DND-41 (cell line): ENCODE measurements at regions not wholly inside any gene's neighbourhood (a gene's known extent, or its start where the extent isn't known, plus 50 kb on each side); places are given as distances from the start of the nearest gene placed in this dataset.

ENCODE experiments used
- ATAC-seq: fragments of 200-7000 bp; cut with Tn5 transposase; 3 replicates; pipeline ENCODE4 v1.9.1; 2021; ENCODE audit warnings: low read depth; ENCODE audit not compliant: insufficient read depth
- DNase-seq: peaks from one replicate; pipeline ENCODE4 v3.0.0-alpha.2; 2020
- H2AFZ ChIP-seq: 2 replicates; pipeline ENCODE4 v1.6.0; 2012; ENCODE audit warnings: low read depth, low read length
- H3K27ac ChIP-seq: 2 replicates; pipeline ENCODE4 v1.5.1; 2012; ENCODE audit warnings: low read length, inconsistent platforms
- H3K27me3 ChIP-seq: fragments of 200-600 bp; sonication (generic); 2 replicates; pipeline ENCODE4 v1.6.0; 2012; ENCODE audit warnings: low read length, mild to moderate bottlenecking, inconsistent platforms; ENCODE audit not compliant: insufficient read depth, poor library complexity
- H3K36me3 ChIP-seq: 2 replicates; pipeline ENCODE4 v1.5.1; 2012; ENCODE audit warnings: low read length, inconsistent platforms; ENCODE audit not compliant: insufficient read depth
- H3K4me1 ChIP-seq: 2 replicates; pipeline ENCODE4 v1.5.1; 2012; ENCODE audit warnings: mild to moderate bottlenecking, low read length; ENCODE audit not compliant: insufficient read depth
- H3K4me2 ChIP-seq: 2 replicates; pipeline ENCODE4 v1.6.0; 2012; ENCODE audit warnings: mild to moderate bottlenecking, moderate library complexity, low read length, inconsistent platforms; ENCODE audit not compliant: insufficient read depth
- H3K4me3 ChIP-seq, 2 experiments: fragments of 200-600 bp in 1 of 2; shearing (Covaris generic) in 1 of 2; 2 replicates each; pipeline ENCODE4 v1.5.1; 2012 to 2016; ENCODE audit warnings: inconsistent platforms in 2 of 2, low read length in 2 of 2, mild to moderate bottlenecking in 2 of 2, low read depth in 1 of 2, moderate library complexity in 1 of 2
- H3K79me2 ChIP-seq: 2 replicates; pipeline ENCODE4 v1.6.0; 2012; ENCODE audit warnings: low read length, inconsistent platforms; ENCODE audit not compliant: insufficient read depth
- H3K9ac ChIP-seq: 2 replicates; pipeline ENCODE4 v1.6.0; 2012; ENCODE audit warnings: low read depth, mild to moderate bottlenecking, inconsistent platforms, low read length, moderate library complexity
- H3K9me3 ChIP-seq: 2 replicates; pipeline ENCODE4 v1.5.1; 2012; ENCODE audit warnings: low read length, moderate library complexity, mild to moderate bottlenecking, inconsistent platforms; ENCODE audit not compliant: insufficient read depth, severe bottlenecking
- H4K20me1 ChIP-seq: 2 replicates; pipeline ENCODE4 v1.6.0; 2012; ENCODE audit warnings: low read length; ENCODE audit not compliant: insufficient read depth
- EZH2 ChIP-seq: IDR thresholded peaks from 3 replicates; pipeline ENCODE4 v1.6.1; 2012; ENCODE audit warnings: borderline replicate concordance, low read depth, mild to moderate bottlenecking, moderate library complexity, low read length, inconsistent platforms; ENCODE audit not compliant: severe bottlenecking
- TF ChIP-seq, protein P1 (sequence below): IDR thresholded peaks from 2 replicates; pipeline ENCODE4 v1.5.1; 2012; ENCODE audit warnings: borderline replicate concordance, low read length, moderate library complexity, mild to moderate bottlenecking; ENCODE audit not compliant: poor library complexity, severe bottlenecking; ENCODE audit errors: extremely low read depth

DNA sequence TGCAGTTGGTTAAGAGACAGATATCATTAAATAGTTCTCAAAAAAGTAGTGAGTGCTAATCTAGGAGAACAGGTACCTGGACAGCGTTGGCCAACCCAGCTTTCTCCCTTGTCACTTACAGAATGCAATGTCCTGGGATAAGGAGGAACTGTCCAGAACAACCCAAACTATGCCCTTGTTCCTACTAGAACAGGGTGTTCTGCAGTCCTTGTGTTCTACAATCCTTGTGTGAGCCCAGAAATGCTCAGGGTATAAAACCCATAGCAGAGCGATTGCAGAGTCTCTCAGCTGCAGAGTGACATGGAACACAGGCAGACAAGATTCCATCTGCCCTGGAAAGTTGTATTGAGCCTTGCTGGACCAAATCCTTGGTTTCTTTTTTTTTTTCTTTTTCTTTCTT is 83.5 kb upstream of the VANGL1 start:
- no peaks in the 10 kb centered on the region for H4K20me1 ChIP-seq
- no peak overlapping the region for H3K4me3 ChIP-seq
- ATAC-seq, result no peak
- no peak overlapping the region for H3K27ac ChIP-seq
- H3K9ac ChIP-seq, result no peak overlapping the region
- peaks cover 4% of the 10 kb centered on the region for H3K27me3 ChIP-seq
- H2AFZ ChIP-seq, result no peak overlapping the region
- TF ChIP-seq, protein P1, sequence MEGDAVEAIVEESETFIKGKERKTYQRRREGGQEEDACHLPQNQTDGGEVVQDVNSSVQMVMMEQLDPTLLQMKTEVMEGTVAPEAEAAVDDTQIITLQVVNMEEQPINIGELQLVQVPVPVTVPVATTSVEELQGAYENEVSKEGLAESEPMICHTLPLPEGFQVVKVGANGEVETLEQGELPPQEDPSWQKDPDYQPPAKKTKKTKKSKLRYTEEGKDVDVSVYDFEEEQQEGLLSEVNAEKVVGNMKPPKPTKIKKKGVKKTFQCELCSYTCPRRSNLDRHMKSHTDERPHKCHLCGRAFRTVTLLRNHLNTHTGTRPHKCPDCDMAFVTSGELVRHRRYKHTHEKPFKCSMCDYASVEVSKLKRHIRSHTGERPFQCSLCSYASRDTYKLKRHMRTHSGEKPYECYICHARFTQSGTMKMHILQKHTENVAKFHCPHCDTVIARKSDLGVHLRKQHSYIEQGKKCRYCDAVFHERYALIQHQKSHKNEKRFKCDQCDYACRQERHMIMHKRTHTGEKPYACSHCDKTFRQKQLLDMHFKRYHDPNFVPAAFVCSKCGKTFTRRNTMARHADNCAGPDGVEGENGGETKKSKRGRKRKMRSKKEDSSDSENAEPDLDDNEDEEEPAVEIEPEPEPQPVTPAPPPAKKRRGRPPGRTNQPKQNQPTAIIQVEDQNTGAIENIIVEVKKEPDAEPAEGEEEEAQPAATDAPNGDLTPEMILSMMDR, result no peak
- no peak for TF ChIP-seq EZH2
- no peaks in the 10 kb centered on the region for H3K4me1 ChIP-seq
- H3K4me2 ChIP-seq, result no peak overlapping the region
- no peaks in the 10 kb centered on the region for H3K79me2 ChIP-seq
- H3K9me3 ChIP-seq, result no peaks in the 10 kb centered on the region
- no peaks in the 10 kb centered on the region for H3K36me3 ChIP-seq
- DNase-seq, result no peak

DNA sequence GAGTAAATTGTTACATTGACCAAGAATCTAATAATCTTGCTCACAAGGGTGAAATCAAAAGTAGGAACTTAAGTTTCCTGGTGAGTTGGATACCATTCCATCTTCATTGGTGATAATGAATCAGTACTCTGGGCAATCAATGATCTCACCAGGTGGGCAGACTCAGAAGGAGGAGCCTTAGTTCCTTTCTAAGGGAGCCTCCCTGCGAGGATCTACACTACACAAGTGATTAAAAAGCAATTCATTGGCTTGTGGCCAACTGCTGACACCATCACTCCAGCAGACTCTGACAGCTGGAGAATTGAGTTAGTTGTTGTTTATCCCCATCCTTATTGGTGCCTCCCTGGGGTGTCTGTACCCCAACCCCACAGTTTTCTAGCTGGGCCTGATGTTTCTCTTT is 84.1 kb upstream of the VANGL1 start:
- H2AFZ ChIP-seq, result no peak overlapping the region
- no peak overlapping the region for H3K4me2 ChIP-seq
- H3K4me3 ChIP-seq, result no peak overlapping the region
- H3K9ac ChIP-seq, result no peak overlapping the region
- H3K79me2 ChIP-seq, result no peaks in the 10 kb centered on the region
- no peaks in the 10 kb centered on the region for H3K9me3 ChIP-seq
- ATAC-seq, result no peak
- H3K27ac ChIP-seq, result no peak overlapping the region
- no peaks in the 10 kb centered on the region for H3K4me1 ChIP-seq
- no peak for DNase-seq
- no peaks in the 10 kb centered on the region for H3K36me3 ChIP-seq
- TF ChIP-seq EZH2, result no peak
- TF ChIP-seq, protein P1, result no peak
- H3K27me3 ChIP-seq, result peaks cover 6% of the 10 kb centered on the region
- no peaks in the 10 kb centered on the region for H4K20me1 ChIP-seq

DNA sequence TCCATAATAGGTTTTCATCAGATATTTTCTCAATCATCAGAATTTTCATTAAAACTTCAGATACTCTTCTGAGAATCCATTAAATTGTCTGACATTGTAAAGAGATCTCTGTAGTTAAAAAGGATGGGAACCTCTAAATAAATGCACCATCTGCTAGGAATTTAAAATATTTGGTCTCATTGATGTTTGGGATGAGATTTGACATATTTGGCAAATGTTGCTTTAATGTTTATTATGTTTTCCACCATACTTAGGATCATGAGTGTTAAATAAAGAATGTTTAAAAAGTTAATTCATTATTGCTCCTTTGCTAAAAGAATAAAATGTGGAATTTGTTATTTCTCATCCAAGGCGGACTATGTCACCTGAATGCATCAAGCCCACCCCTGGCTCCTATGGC is 85.5 kb upstream of the VANGL1 start:
- Histone ChIP-seq H3K4me1 (no peaks in the 10 kb centered on the region), H4K20me1 (no peaks in the 10 kb centered on the region), H3K4me2 (no peak overlapping the region), H3K36me3 (no peaks in the 10 kb centered on the region), H3K27ac (no peak overlapping the region), H2AFZ (no peak overlapping the region), H3K9ac (no peak overlapping the region), H3K9me3 (no peaks in the 10 kb centered on the region), H3K79me2 (no peaks in the 10 kb centered on the region), H3K27me3 (peaks cover 13% of the 10 kb centered on the region), H3K4me3 (no peak overlapping the region)
- TF ChIP-seq, protein P1, result no peak
- TF ChIP-seq EZH2, result no peak
- no peak for DNase-seq
- ATAC-seq, result no peak

DNA sequence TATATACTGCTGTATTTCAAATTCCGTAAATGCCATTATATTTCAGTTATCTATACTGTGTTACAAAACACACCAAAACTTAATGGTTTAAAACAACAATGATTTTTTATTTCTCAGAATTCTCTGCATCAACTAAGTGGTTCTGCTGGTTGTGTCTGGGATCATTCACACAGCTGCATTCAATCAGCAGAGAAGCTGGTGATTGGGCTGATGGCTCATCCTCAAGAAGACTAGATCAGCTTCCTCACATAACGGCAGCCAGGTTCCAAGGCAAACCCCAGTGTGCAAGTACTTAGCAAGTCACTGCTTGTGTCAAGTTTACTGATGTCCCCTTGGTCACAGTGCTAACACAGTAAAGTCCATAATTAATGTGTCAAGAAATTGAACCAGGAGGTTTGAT is 86.3 kb upstream of the VANGL1 start:
- H3K27me3 ChIP-seq, result peaks cover 17% of the 10 kb centered on the region
- H3K36me3 ChIP-seq, result no peaks in the 10 kb centered on the region
- H3K9ac ChIP-seq, result no peak overlapping the region
- no peak for ATAC-seq
- no peaks in the 10 kb centered on the region for H3K4me1 ChIP-seq
- no peak overlapping the region for H2AFZ ChIP-seq
- TF ChIP-seq, protein P1, result no peak
- no peak for TF ChIP-seq EZH2
- no peak overlapping the region for H3K4me2 ChIP-seq
- H3K27ac ChIP-seq, result no peak overlapping the region
- no peaks in the 10 kb centered on the region for H3K79me2 ChIP-seq
- no peaks in the 10 kb centered on the region for H4K20me1 ChIP-seq
- no peaks in the 10 kb centered on the region for H3K9me3 ChIP-seq
- no peak overlapping the region for H3K4me3 ChIP-seq
- no peak for DNase-seq
